ENCODE measurements at regions not wholly inside any gene's neighbourhood (a gene's known extent, or its start where the extent isn't known, plus 50 kb on each side); places are given as distances from the start of the nearest gene placed in this dataset.

- H3K23me2 ChIP-seq (ENCODE audit: low read depth, low read length) = no peaks in the 10 kb centered on the region
- no peak overlapping the region for H2BK20ac ChIP-seq (ENCODE audit: low read length)
- ChIA-PET CTCF (ENCODE audit: partially characterized antibody) (interaction anchor here (1.2 to 2.4 kb wide), 2 partner anchors 25 to 510 kb away, joined by 5 to 10 read pairs; no protein-coding TSS in a partner anchor), POLR2A (ENCODE audit: partially characterized antibody) (no interaction called here)
- H2BK5ac ChIP-seq (ENCODE audit: low read depth, low read length) = no peak overlapping the region
- no peak overlapping the region for H4K5ac ChIP-seq (ENCODE audit: insufficient read length, low read depth, low read length)
- H3K56ac ChIP-seq (replicated peaks; ENCODE audit: insufficient read length, low read depth, low read length) = no peak overlapping the region
- FAIRE-seq = no peak
- no peaks in the 10 kb centered on the region for H3K27me3 ChIP-seq (replicated peaks in 1 of 4; ENCODE audit: control insufficient read depth in 3 of 4, extremely low read depth in 1 of 4, insufficient read depth in 3 of 4, low read length in 3 of 4)
- no peak overlapping the region for H4K8ac ChIP-seq (ENCODE audit: extremely low read depth, insufficient read depth, low read length)
- no peak overlapping the region for H2BK120ac ChIP-seq (replicated peaks; ENCODE audit: low read depth, low read length)
- no peak for TF ChIP-seq MAX (IDR thresholded peaks at IDR 0.05)
- no peak for TF ChIP-seq RNF2 (IDR thresholded peaks at IDR 0.05; ENCODE audit: borderline replicate concordance, low read depth, low read length, missing control alignments, poor library complexity, severe bottlenecking)
- 0 out of 2 replicates have a peak, but pooled peaks have one; percentile 42 for TF ChIP-seq TEAD4 (IDR thresholded peaks at IDR 0.05; ENCODE audit: low read depth, low read length)
- TF ChIP-seq TCF12 (IDR thresholded peaks at IDR 0.05; ENCODE audit: low read depth, low read length) = no peak
- TF ChIP-seq NRF1 (IDR thresholded peaks at IDR 0.05; ENCODE audit: low read depth, low read length) = no peak
- H3K4me3 ChIP-seq (ENCODE audit: extremely low read depth in 1 of 4, insufficient read depth in 2 of 4, low read depth in 3 of 4, low read length in 4 of 4) = no peak overlapping the region
- H3K4ac ChIP-seq (replicated peaks; ENCODE audit: insufficient read length, low read depth, low read length) = no peak overlapping the region
- H3K23ac ChIP-seq (ENCODE audit: insufficient read length) = no peak overlapping the region
- H3K79me1 ChIP-seq (ENCODE audit: low read depth, low read length) = no peaks in the 10 kb centered on the region
- no peak for DNase-seq (ENCODE audit: low read depth in 1 of 2, low spot score in 2 of 2)
- no peaks in the 10 kb centered on the region for H3K36me3 ChIP-seq (ENCODE audit: control insufficient read depth in 2 of 4, insufficient read depth in 4 of 4, low read length in 3 of 4)
- H3K27ac ChIP-seq (ENCODE audit: low read depth, low read length) = no peak overlapping the region
- no peak overlapping the region for H4K91ac ChIP-seq (replicated peaks; ENCODE audit: insufficient read length, low read length)
- no peak overlapping the region for H2BK15ac ChIP-seq (ENCODE audit: low read length)
- no peaks in the 10 kb centered on the region for H4K20me1 ChIP-seq (replicated peaks in 1 of 2; ENCODE audit: control insufficient read depth in 1 of 2, insufficient read depth in 2 of 2, low read length in 2 of 2)
- H2AK5ac ChIP-seq (ENCODE audit: low read depth, low read length) = no peak overlapping the region
- H3K9ac ChIP-seq (replicated peaks in 1 of 4; ENCODE audit: extremely low read depth in 1 of 4, low read depth in 3 of 4, low read length in 3 of 4) = no peak overlapping the region
- H3K9me3 ChIP-seq (ENCODE audit: insufficient read depth in 2 of 2, low read depth in 1 of 2, low read length in 1 of 2) = no peaks in the 10 kb centered on the region
- no peak overlapping the region for H3K18ac ChIP-seq (ENCODE audit: extremely low read depth, low read length)
- 91% methylated on average over 2 of the region's 2 CpGs; no CpG with 5 or more reads in 1 of the 2 experiments for WGBS, 2 experiments (ENCODE audit: extremely low coverage in 1 of 2, insufficient coverage in 1 of 2, insufficient read length in 1 of 2, insufficient replicate concordance in 2 of 2, low coverage in 1 of 2, low lambda C conversion rate in 2 of 2, missing lambda C conversion rate in 1 of 2)
- H2AFZ ChIP-seq (ENCODE audit: low read length) = no peak overlapping the region
- no peak overlapping the region for H3K14ac ChIP-seq (ENCODE audit: insufficient read length)
- H3K4me1 ChIP-seq (replicated peaks in 1 of 4; ENCODE audit: control insufficient read depth in 3 of 4, insufficient read depth in 4 of 4, low read length in 3 of 4) = peaks cover 0 to 11% (median 4%) of the 10 kb centered on the region in 4 experiments; a peak in 5 of 7 replicates
- no peaks in the 10 kb centered on the region for H3K79me2 ChIP-seq (ENCODE audit: control insufficient read depth in 1 of 2, insufficient read depth in 2 of 2, low read length in 2 of 2)
- H2BK12ac ChIP-seq (ENCODE audit: low read depth, low read length) = no peak overlapping the region
- no peak overlapping the region for H3K4me2 ChIP-seq (ENCODE audit: insufficient read depth in 1 of 2, low read depth in 2 of 2, low read length in 2 of 2)
Observed at GRCh38 chr11:88041679-88042078, 133.6 kb downstream of the RAB38 start.
